Panc1 (cell line): ENCODE measurements at regions not wholly inside any gene's neighbourhood (a gene's known extent, or its start where the extent isn't known, plus 50 kb on each side); places are given as distances from the start of the nearest gene placed in this dataset.

Experiments
- ATAC-seq: fragments of 200-7000 bp; cut with Tn5 transposase; 2 replicates; pipeline ENCODE4 v1.9.1; 2020; ENCODE audit warnings: mild to moderate bottlenecking, moderate library complexity
- BruUV-seq: library from RNA; stranded (reverse); fragments of 400-500 nt; replicated peaks from 2 replicates; lab custom pipeline; 2021; lab: Mats Ljungman, UMichigan
- CTCF ChIA-PET: fragments of 300-600 bp; sonication (Branson Sonifier 250); formaldehyde crosslinking; loops from one replicate; lab custom pipeline; 2022; ENCODE audit warnings: antibody characterized with exemption; lab: Charles Lee
- POLR2A ChIA-PET: fragments of 300-600 bp; sonication (Branson Sonifier 250); formaldehyde crosslinking; loops from one replicate; lab custom pipeline; 2022; ENCODE audit warnings: antibody characterized with exemption; lab: Charles Lee
- DNase-seq: peaks from one replicate; pipeline ENCODE4 v3.0.0-alpha.2; 2010; ENCODE audit warnings: low read depth, low spot score
- H3K27ac ChIP-seq: 2 replicates; pipeline ENCODE4 v1.5.1; 2011; ENCODE audit warnings: mild to moderate bottlenecking, low read length, inconsistent platforms
- H3K27me3 ChIP-seq: fragments of 200-500 bp; sonication (Bioruptor generic); 2 replicates; pipeline ENCODE4 v1.6.0; 2014; ENCODE audit warnings: low read length, inconsistent platforms; ENCODE audit not compliant: control insufficient read depth, insufficient read depth
- H3K36me3 ChIP-seq: fragments of 200-500 bp; sonication (Bioruptor generic); 2 replicates; pipeline ENCODE4 v1.5.1; 2014; ENCODE audit warnings: inconsistent platforms, mild to moderate bottlenecking, low read length, moderate library complexity; ENCODE audit not compliant: control insufficient read depth, insufficient read depth
- H3K4me1 ChIP-seq: 2 replicates; pipeline ENCODE4 v1.5.1; 2011; ENCODE audit warnings: inconsistent platforms, mild to moderate bottlenecking, low read length, moderate library complexity; ENCODE audit not compliant: control insufficient read depth, insufficient read depth
- H3K4me3 ChIP-seq, 2 experiments: 2 replicates each; pipeline ENCODE4 v1.5.1; 2011 to 2012; ENCODE audit warnings: low read depth in 2 of 2, low read length in 2 of 2, mild to moderate bottlenecking in 2 of 2, inconsistent platforms in 1 of 2, moderate library complexity in 1 of 2
- H3K9me3 ChIP-seq: fragments of 200-500 bp; sonication (Bioruptor generic); 2 replicates; pipeline ENCODE4 v1.5.1; 2014; ENCODE audit warnings: low read depth, mild to moderate bottlenecking, inconsistent platforms, low read length, moderate library complexity; ENCODE audit not compliant: control insufficient read depth, insufficient read depth
- CTCF ChIP-seq: fragments of 450-650 bp; IDR thresholded peaks from 2 replicates; pipeline ENCODE4 v1.5.1; 2017; ENCODE audit warnings: mild to moderate bottlenecking
- REST ChIP-seq, 2 experiments: IDR thresholded peaks; 2 replicates each; pipeline ENCODE4 v1.6.1; 2011 to 2012; ENCODE audit warnings: low read depth in 2 of 2, control low read depth in 1 of 2, low read length in 1 of 2, mild to moderate bottlenecking in 1 of 2, moderate library complexity in 1 of 2; ENCODE audit not compliant: insufficient read depth in 1 of 2
- SIN3A ChIP-seq: IDR thresholded peaks from 2 replicates; pipeline ENCODE4 v1.6.1; 2012; ENCODE audit warnings: low read depth, mild to moderate bottlenecking, low read length, moderate library complexity, borderline replicate concordance; ENCODE audit not compliant: insufficient read depth
- TCF7L2 ChIP-seq: IDR thresholded peaks from 2 replicates; pipeline ENCODE4 v1.6.1; 2011; ENCODE audit warnings: mild to moderate bottlenecking, low read depth, low read length, inconsistent platforms
- in situ Hi-C: cut with HindIII; loops from 2 replicates; pipeline ENCODE4 v1.10.0; 2016; ENCODE audit warnings: low sequenced_read_pairs, low pct_unique_long_range_greater_than_20kb
- intact Hi-C: fragments of 100-400 bp; cut with micrococcal nuclease; formaldehyde crosslinking; loops from one replicate; pipeline ENCODE4 v1.10.0; 2022; ENCODE audit not compliant: unreplicated experiment

DNA sequence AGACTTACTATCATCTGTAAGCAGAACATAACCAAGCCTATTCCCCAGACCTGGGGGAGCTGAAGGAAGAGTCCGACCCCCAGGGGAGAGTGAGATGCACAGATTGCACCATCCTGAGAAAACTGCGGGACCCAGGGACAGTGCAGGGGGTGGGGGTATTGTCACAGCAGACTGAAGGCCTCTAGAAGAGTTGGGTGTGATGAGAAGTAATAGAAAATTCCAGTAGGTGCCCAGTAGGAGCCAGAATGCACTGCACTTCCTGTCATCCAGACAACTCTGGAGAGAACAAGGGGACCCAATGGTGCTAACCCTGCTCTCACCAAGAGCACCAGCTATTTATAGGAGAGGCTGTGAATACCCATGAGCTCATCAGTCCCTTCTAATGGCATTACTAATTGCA is 190.1 kb downstream of the BCL11B start:
- Histone ChIP-seq H3K36me3 (no peaks in the 10 kb centered on the region), H3K4me1 (no peaks in the 10 kb centered on the region), H3K9me3 (no peaks in the 10 kb centered on the region), H3K27me3 (no peaks in the 10 kb centered on the region), H3K27ac (no peak overlapping the region), H3K4me3 (no peak overlapping the region)
- BruUV-seq: no TSS peak
- intact Hi-C loops (no loop called here), in situ Hi-C loops (no loop called here)
- ChIA-PET POLR2A (no interaction called here), CTCF (no interaction called here)
- TF ChIP-seq TCF7L2: no peak
- no peak for TF ChIP-seq SIN3A
- no peak for TF ChIP-seq CTCF
- TF ChIP-seq REST (IDR thresholded peaks at IDR 0.05; ENCODE audit: insufficient read depth in 1 of 2, low read depth in 2 of 2, low read length in 1 of 2): no peak
- no peak for DNase-seq
- no peak for ATAC-seq

GRCh38 chr14:99093532-99094517 is 178.2 kb downstream of the BCL11B start:
- BruUV-seq: no TSS peak
- Histone ChIP-seq H3K27me3 (no peaks in the 10 kb centered on the region), H3K9me3 (no peaks in the 10 kb centered on the region), H3K4me1 (no peaks in the 10 kb centered on the region), H3K36me3 (no peaks in the 10 kb centered on the region), H3K27ac (no peak overlapping the region), H3K4me3 (no peak overlapping the region)
- POLR2A ChIA-PET: no interaction called here
- ATAC-seq: no peak
- TF ChIP-seq REST (IDR thresholded peaks at IDR 0.05; ENCODE audit: insufficient read depth in 1 of 2, low read depth in 2 of 2, low read length in 1 of 2) (no peak), TCF7L2 (no peak), CTCF (no peak)
- CTCF ChIA-PET: no interaction called here
- no peak for DNase-seq
- in situ Hi-C loops (no loop called here), intact Hi-C loops (no loop called here)
